Colonic mucosa (tissue), 4 donors: ENCODE measurements at regions not wholly inside any gene's neighbourhood (a gene's known extent, or its start where the extent isn't known, plus 50 kb on each side); places are given as distances from the start of the nearest gene placed in this dataset.

Experiments
- DNase-seq: peaks from one replicate; pipeline ENCODE4 v3.0.0-alpha.2; 2020
- H3K27ac ChIP-seq: fragments of 200-600 bp; one replicate; pipeline ENCODE4 v1.8.0; 2021
- H3K27me3 ChIP-seq: fragments of 200-600 bp; one replicate; pipeline ENCODE4 v1.8.0; 2021
- H3K36me3 ChIP-seq: fragments of 200-600 bp; one replicate; pipeline ENCODE4 v1.8.0; 2021
- H3K4me1 ChIP-seq: fragments of 200-600 bp; one replicate; pipeline ENCODE4 v1.8.0; 2021; ENCODE audit warnings: mild to moderate bottlenecking
- H3K4me3 ChIP-seq: fragments of 200-600 bp; one replicate; pipeline ENCODE4 v1.8.0; 2021
- H3K9ac ChIP-seq, 2 donors: one replicate each; pipeline ENCODE4 v1.7.0; 2013; ENCODE audit warnings: control low read depth in 2 of 2, low read depth in 2 of 2, low read length in 2 of 2
- H3K9me3 ChIP-seq: fragments of 200-600 bp; one replicate; pipeline ENCODE4 v1.8.0; 2021
- CTCF ChIP-seq: fragments of 200-600 bp; IDR thresholded peaks from one replicate; pipeline ENCODE4 v1.8.0; 2022; ENCODE audit warnings: antibody characterized with exemption, mild to moderate bottlenecking
- intact Hi-C: fragments of 100-400 bp; cut with DNase I; formaldehyde crosslinking; loops from one replicate; pipeline ENCODE4 v1.14.1; 2022
- donor health status: healthy.
- donor health status: DM: no; HTN: no; CAD: no.
- donor health status: DM: no; HTN: no; CAD: no.

- no peaks in the 10 kb centered on the region for H3K9me3 ChIP-seq
- DNase-seq, result no peak
- H3K4me1 ChIP-seq, result no peaks in the 10 kb centered on the region
- TF ChIP-seq CTCF, result no peak
- H3K27me3 ChIP-seq, result no peaks in the 10 kb centered on the region
- no peak overlapping the region for H3K27ac ChIP-seq
- no peak overlapping the region for H3K4me3 ChIP-seq
- no peaks in the 10 kb centered on the region for H3K36me3 ChIP-seq
- H3K9ac ChIP-seq, result no peak overlapping the region
- intact Hi-C loops, result no loop called here
Measured at GRCh38 chr3:86451749-86452148, 539.2 kb downstream of the VGLL3 start.

- Histone ChIP-seq H3K9me3 (no peaks in the 10 kb centered on the region), H3K27ac (no peak overlapping the region), H3K27me3 (no peaks in the 10 kb centered on the region), H3K4me1 (no peaks in the 10 kb centered on the region), H3K9ac (no peak overlapping the region), H3K36me3 (no peaks in the 10 kb centered on the region), H3K4me3 (no peak overlapping the region)
- no peak for TF ChIP-seq CTCF
- no peak for DNase-seq
- intact Hi-C loops, result no loop called here
Measured at GRCh38 chr3:86438544-86438943, 552.4 kb downstream of the VGLL3 start.

DNA sequence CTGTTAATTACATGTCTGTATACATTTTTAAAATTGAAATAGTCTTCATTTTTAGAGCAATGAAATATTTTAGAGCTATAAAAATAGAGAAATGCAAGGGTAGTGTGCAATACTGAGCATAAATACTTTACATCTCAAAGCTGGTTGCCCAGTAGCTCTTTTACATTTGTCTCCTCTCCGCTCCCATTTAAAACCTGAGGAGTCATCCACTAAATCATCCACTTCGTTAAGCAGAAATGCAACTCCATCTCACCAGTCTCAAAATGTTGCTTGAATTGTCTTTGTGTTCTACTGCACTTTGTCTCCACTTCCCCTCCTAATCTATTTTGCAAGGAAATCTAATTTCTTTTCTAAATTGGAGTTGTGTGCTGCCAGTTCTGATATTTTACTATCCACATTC, 563.6 kb downstream of the VGLL3 start:
- H3K9ac ChIP-seq, result no peak overlapping the region
- no peak overlapping the region for H3K4me3 ChIP-seq
- H3K27ac ChIP-seq, result no peak overlapping the region
- H3K27me3 ChIP-seq, result no peaks in the 10 kb centered on the region
- DNase-seq, result no peak
- intact Hi-C loops, result no loop called here
- no peak for TF ChIP-seq CTCF
- no peaks in the 10 kb centered on the region for H3K4me1 ChIP-seq
- H3K9me3 ChIP-seq, result no peaks in the 10 kb centered on the region
- H3K36me3 ChIP-seq, result no peaks in the 10 kb centered on the region

DNA sequence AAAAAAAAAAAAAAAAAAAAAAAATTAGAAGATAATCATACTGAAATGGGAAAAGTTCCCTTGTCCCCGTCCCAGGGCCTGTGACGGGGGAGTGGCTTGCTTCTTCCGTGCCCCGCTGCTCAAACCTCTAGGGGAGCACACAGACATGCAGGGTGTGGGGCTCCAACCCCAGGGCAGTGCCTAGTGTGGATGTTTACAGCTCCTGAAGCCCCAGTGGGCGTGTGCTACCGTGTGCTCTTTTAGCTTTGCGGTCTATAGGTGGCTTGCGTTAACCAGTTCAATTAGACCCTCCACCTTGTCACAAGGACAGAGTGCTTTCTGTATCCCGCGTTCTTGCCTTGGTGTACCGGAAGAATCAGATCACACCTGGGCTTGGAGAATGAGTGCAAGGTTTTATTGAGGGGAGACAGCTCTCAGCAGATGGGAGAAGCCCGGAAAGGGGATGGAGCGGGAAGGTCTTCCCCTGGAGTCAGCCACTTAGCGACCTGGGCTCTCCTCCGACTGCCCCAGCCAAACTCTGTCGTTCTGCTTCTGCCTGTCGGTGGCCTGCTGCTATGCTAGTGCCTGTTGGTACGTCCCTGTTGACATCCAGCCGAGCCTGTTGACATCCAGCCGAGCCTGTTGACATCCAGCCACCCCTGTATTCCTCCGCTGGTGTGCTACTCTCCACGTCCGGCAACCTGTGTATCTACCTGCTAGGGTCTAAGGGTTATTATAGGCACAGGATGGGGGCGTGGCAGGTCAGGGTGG, 569.8 kb downstream of the VGLL3 start:
- intact Hi-C loops, result no loop called here
- Histone ChIP-seq H3K9me3 (no peaks in the 10 kb centered on the region), H3K27ac (no peak overlapping the region), H3K36me3 (no peaks in the 10 kb centered on the region), H3K27me3 (no peaks in the 10 kb centered on the region), H3K4me1 (no peaks in the 10 kb centered on the region), H3K4me3 (no peak overlapping the region), H3K9ac (no peak overlapping the region)
- TF ChIP-seq CTCF, result no peak
- no peak for DNase-seq

GRCh38 chr3:86418861-86419260, 572.1 kb downstream of the VGLL3 start:
- intact Hi-C loops, result no loop called here
- Histone ChIP-seq H3K4me1 (no peaks in the 10 kb centered on the region), H3K9ac (no peak overlapping the region), H3K27me3 (no peaks in the 10 kb centered on the region), H3K9me3 (no peaks in the 10 kb centered on the region), H3K4me3 (no peak overlapping the region), H3K27ac (no peak overlapping the region), H3K36me3 (no peaks in the 10 kb centered on the region)
- TF ChIP-seq CTCF, result no peak
- no peak for DNase-seq
